ENCODE measurements at regions not wholly inside any gene's neighbourhood (a gene's known extent, or its start where the extent isn't known, plus 50 kb on each side); places are given as distances from the start of the nearest gene placed in this dataset.

GRCh38 chr2:35858216-35858615 is 497.4 kb upstream of the CRIM1 start:
- H3K9me3 ChIP-seq (ENCODE audit: control insufficient read depth in 4 of 4, low read length in 3 of 4) = no peaks in the 10 kb centered on the region
- DNase-seq (ENCODE audit: low spot score) = no peak
- H3K9ac ChIP-seq (ENCODE audit: low read depth in 1 of 2, low read length in 2 of 2) = no peak overlapping the region
- 67% methylated on average over 1 of the region's 1 CpG for WGBS
- H3K36me3 ChIP-seq (ENCODE audit: control insufficient read depth in 4 of 4, insufficient read depth in 3 of 4, low read depth in 1 of 4, low read length in 3 of 4) = no peaks in the 10 kb centered on the region
- H3K4me1 ChIP-seq (ENCODE audit: control insufficient read depth in 4 of 4, insufficient read depth in 4 of 4, low read length in 3 of 4) = peaks cover 0 to 2% (median 0%) of the 10 kb centered on the region in 4 donors
- peaks cover 0 to 4% (median 0%) of the 10 kb centered on the region in 4 donors for H3K27me3 ChIP-seq (ENCODE audit: control insufficient read depth in 4 of 4, insufficient read depth in 4 of 4, low read length in 3 of 4)
- TF ChIP-seq RAD21 (IDR thresholded peaks at IDR 0.05) = no peak
- no peak for TF ChIP-seq YY1 (IDR thresholded peaks at IDR 0.05)
- TF ChIP-seq ZBTB33 (IDR thresholded peaks at IDR 0.05) = no peak
- TF ChIP-seq FOXA1 (IDR thresholded peaks at IDR 0.05) = no peak
- no peak for TF ChIP-seq RXRA (IDR thresholded peaks at IDR 0.05)
- TF ChIP-seq HNF4A (conservative IDR thresholded peaks at IDR 0.05) = no peak
- TF ChIP-seq TAF1 (conservative IDR thresholded peaks at IDR 0.05) = no peak
- TF ChIP-seq NR2F2 (IDR thresholded peaks at IDR 0.05) = no peak
- no peak for TF ChIP-seq GABPA (IDR thresholded peaks at IDR 0.05 in 1 of 2, conservative IDR thresholded peaks at IDR 0.05 in 1 of 2)
- no peak for TF ChIP-seq SP1 (IDR thresholded peaks at IDR 0.05)
- TF ChIP-seq ATF3 (IDR thresholded peaks at IDR 0.05) = no peak
- TF ChIP-seq JUND (IDR thresholded peaks at IDR 0.05) = no peak
- TF ChIP-seq CTCF (IDR thresholded peaks at IDR 0.05; ENCODE audit: low read depth, low read length, missing input control) = no peak
- H3K4me3 ChIP-seq (ENCODE audit: low read depth in 1 of 3, low read length in 3 of 3) = no peak overlapping the region
- no peak overlapping the region for H3K27ac ChIP-seq (ENCODE audit: low read depth in 1 of 2, low read length in 2 of 2)

GRCh38 chr2:35857498-35857897 is 498.1 kb upstream of the CRIM1 start:
- Histone ChIP-seq H3K4me1 (ENCODE audit: control insufficient read depth in 4 of 4, insufficient read depth in 4 of 4, low read length in 3 of 4) (peaks cover 0 to 2% (median 0%) of the 10 kb centered on the region in 4 donors), H3K9me3 (ENCODE audit: control insufficient read depth in 4 of 4, low read length in 3 of 4) (no peaks in the 10 kb centered on the region), H3K4me3 (ENCODE audit: low read depth in 1 of 3, low read length in 3 of 3) (no peak overlapping the region), H3K27me3 (ENCODE audit: control insufficient read depth in 4 of 4, insufficient read depth in 4 of 4, low read length in 3 of 4) (no peaks in the 10 kb centered on the region), H3K9ac (ENCODE audit: low read depth in 1 of 2, low read length in 2 of 2) (no peak overlapping the region), H3K36me3 (ENCODE audit: control insufficient read depth in 4 of 4, insufficient read depth in 3 of 4, low read depth in 1 of 4, low read length in 3 of 4) (no peaks in the 10 kb centered on the region), H3K27ac (ENCODE audit: low read depth in 1 of 2, low read length in 2 of 2) (no peak overlapping the region)
- WGBS = 41% methylated on average over 3 of the region's 3 CpGs
- TF ChIP-seq CTCF (IDR thresholded peaks at IDR 0.05; ENCODE audit: low read depth, low read length, missing input control) (no peak), HNF4A (conservative IDR thresholded peaks at IDR 0.05) (no peak), NR2F2 (IDR thresholded peaks at IDR 0.05) (no peak), ATF3 (IDR thresholded peaks at IDR 0.05) (no peak), TAF1 (conservative IDR thresholded peaks at IDR 0.05) (no peak), FOXA1 (IDR thresholded peaks at IDR 0.05) (no peak)
- no peak for DNase-seq (ENCODE audit: low spot score)
